HG02571 (cell line): ENCODE measurements at regions not wholly inside any gene's neighbourhood (a gene's known extent, or its start where the extent isn't known, plus 50 kb on each side); places are given as distances from the start of the nearest gene placed in this dataset.
A peak's percentile ranks its signal among the peaks of the same experiment; 100 is the strongest.
"Not testable (repeated sequence)": the region's sequence is repeated elsewhere in the genome, so short reads cannot be mapped to it uniquely, and the experiment has no call there.

Experiments used
- ATAC-seq: cut with Tn5 transposase; IDR thresholded peaks from one replicate; pipeline ENCODE4 v1.9.1; 2021; ENCODE audit warnings: mild to moderate bottlenecking, moderate library complexity; ENCODE audit not compliant: unreplicated experiment

DNA sequence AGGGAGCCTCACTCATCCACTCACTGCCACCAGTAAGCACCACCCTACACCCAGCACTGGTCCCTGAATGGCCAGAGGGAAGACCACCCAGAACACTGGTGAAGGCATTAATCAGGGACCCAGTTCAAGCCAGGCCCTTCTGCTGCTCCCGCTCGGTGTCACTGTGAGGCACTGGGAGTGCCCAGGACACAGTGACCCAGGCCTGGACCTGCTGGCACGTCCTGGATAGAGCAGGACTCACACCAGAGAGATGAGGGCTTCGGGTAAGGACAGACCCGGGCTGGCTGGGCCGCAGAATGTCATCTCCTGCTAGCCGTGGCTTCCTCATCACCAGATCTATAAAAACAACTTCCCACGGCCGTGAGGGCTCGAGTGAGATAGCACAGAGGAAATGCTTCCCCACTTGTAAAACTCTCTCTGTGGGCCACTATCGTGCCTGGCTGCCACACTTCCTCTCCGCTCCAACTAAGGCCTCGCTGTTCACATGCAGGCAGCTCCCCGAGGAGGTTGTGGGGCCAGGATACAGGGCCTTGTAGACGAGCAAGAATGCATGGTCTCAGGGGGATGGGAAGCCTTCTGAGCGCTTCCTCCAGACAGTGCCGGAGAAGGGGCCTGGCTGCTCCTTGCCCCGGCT is 158.1 kb downstream of the NPIPB11 start:
- ATAC-seq, result not testable (repeated sequence)

DNA sequence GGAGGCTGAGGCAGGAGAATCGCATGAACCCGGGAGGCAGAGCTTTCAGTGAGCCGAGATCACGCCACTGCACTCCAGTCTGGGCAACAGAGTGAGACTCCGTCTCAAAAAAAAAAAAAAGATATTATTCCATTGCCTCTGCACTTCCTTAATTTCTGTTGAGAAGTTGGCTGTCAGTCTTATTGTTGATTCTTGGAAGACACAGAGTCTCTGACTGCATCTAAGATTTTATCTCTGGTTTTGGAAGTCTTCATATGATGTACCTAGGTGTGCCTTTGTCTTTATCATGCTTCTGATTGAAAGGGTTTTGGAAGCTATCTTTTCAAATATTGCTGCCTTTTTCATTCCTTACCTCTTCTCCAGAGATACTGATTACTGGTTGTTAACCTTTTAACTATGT is 160.4 kb downstream of the NPIPB11 start:
- ATAC-seq, result not testable (repeated sequence)

DNA sequence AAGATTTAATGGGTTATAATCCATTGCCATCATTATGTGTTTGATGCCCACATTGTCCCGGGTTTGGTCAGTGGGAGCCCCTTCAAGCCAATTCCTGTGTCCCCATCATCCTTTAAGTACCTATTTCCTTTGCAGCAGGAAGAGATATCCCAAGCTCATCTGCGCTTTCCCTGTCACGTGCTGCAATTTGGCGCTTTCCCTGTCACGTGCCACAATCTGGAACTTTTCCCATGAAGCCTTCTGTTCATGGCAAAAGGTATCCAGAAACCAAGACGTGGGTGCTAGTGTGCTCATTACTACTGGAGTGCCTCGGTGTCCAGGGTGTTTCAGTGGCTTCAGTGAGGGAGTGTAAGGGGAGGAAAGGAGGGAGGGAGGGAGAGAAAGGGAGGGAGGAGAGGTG is 168.5 kb downstream of the NPIPB11 start:
- ATAC-seq, result no peak

DNA sequence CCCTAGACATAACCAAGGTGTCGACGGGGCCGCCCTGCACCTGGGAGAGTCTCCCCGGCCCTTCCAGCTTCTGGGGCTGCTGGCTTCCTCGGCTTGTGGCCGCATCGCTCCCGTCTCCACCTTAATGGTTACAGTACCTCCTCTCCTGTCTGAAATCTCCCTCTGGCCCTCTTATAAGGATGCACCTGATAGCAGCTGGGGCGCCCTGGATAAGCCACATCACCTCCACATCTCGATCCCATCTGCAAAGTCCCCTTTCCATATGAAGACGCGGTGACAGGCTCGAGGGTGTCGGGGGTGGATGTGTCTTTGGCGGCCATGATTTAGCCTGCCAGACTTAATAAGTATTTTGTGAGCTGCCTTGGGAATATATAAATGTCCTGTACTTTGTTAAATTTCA is 169.0 kb downstream of the NPIPB11 start:
- not testable (repeated sequence) for ATAC-seq

DNA sequence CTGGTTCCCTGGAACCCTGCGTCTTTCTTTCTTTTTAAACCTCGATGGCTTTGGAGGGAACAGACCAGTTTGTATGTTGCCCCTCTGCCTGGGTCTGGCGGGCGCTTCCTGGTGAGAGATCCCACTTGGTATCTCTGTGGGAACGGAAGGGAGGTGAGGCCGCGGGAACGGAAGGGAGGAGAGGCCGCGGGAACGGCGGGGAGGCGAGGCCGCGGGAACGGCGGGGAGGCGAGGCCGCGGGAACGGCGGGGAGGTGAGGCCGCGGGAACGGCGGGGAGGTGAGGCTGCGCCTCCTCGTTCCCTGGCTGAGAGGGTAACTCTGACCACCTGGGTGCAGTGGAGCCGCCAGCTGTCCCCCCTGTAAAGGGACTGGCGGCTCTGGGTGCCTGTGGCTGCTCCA is 169.5 kb downstream of the NPIPB11 start:
- not testable (repeated sequence) for ATAC-seq

DNA sequence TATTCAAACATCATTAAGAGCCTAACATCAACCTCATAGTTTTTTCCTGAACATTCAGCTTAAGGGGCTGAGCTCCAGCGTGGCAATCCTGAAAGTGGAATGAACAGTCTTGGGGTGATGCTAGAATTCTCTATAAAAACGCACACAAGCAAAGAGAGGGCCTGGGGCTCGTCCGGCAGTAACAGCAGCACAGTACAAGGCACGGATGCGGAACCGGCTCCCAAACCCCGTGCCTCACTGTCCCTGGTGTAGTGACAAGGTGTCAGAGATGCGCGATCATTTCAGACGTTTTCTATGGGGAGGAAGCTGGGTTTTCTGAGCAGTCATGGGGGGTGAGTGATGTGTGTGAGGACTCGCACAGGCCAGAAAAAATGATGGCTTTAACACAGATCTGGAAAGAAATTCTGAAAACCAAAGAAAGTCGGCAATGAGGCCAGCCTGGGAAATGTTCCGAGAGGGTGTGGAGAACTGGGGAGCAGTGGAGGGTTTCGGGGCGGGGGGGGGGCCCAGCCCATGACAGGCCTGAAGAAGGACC is 170.6 kb downstream of the NPIPB11 start:
- not testable (repeated sequence) for ATAC-seq

DNA sequence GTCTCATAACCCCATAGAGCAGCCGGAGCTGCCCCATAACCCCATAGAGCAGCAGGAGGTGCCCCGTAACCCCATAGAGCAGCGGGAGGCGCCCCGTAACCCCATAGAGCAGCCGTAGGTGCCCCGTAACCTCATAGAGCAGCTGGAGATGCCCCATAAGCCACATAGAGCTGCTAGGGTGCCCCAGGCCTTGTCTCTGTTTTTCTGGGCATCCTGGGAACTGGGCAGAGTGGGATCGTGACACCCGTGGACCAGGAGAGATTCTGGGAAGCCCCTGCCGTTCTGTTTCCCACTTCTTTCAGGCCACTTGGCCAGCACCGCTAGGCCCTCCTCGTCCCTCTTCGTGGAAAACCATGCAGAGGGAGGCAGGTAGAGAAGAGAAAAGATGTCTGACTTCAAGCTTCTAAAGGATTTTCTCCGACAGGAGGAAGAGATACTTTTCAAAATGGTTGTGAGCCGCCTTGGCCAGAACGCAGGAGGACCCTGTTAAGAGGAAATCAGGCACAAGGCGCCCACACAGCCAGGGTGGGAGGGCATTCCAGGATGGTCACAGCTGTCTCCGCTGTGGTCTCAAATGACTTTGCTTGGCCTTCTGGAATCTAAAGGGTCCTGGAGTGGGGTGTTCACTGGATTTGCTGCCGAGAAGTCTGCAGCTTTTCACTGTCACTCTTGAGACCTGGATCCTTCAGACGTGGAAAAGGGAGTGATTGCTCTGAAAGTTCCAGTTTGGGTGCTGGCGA is 171.8 kb downstream of the NPIPB11 start:
- not testable (repeated sequence) for ATAC-seq

DNA sequence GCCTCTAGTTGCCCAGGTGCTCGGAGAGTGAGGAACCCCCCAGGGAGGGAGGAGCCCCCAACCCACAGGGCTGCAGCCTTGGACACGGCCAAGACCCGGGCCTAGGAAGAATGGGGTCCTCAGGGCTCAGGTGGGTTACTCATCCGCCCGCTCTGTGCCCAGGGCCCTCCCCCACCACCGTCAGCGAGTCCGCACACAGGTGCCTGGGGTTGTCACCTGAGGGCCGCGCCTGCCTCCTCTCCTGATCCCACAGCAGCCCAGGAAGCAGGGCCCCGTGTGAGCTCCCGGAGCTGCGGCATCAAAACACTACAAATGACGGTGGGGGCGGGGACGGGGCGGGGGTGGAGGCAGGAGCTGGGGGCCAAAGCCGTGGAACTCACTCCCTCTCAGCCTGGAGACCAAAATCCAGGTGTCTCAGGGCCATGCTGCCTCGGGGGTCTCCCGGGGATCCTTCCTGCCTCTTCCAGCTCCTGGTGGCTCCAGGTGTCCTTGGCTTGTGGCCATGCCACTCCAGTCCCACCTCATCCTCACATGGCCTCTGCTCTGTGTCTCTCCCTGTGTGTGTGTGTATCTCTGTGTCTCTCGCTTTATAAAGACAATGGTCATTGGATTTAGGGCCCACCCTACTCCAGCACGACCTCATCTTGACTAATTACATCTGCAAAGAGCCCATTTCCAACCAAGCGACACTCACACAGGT is 172.7 kb downstream of the NPIPB11 start:
- ATAC-seq, result not testable (repeated sequence)

DNA sequence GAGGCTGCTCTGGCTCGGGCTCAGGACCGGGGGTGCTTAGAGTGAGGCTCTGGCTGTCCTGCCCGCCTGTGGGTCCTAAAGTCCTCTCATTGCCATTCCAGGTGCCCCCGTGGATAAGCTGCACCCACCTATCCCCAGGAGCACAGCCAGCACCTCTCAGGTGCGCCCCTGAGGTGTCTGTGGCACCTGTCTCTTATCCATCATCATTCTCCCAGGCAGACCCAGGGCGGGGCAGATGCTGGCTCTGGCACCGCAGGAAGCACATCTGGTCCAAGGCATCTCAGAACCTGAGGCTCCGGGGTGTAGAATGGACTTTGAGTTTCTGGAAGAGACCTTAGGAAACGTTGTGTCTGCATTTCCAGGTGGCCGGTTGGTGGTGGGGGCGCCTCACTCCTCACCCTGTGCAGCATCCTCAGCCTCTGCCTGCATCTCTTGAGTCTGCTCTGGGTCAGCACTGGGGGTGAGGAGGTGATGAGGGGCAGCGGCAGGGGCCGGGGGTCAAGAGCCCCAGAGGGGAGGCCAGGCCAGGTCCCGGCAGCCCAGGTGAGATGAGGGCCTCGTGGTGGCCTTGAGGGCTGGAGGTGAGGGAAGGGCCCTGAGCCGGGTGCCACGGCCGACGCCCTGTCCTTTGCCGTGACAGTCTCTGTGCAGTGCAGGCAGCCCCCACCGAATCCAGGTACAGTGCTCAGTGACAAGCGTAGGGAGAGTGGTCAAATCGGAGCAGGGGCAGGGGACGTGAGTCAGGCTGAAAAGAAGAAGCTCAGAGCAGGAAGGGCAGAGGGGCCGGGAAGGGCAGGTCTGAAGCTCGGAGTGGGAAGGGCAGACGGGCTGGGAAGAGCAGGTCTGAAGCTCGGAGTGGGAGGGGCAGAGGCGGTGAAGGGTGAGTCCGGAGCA is 173.5 kb downstream of the NPIPB11 start:
- no peak for ATAC-seq

DNA sequence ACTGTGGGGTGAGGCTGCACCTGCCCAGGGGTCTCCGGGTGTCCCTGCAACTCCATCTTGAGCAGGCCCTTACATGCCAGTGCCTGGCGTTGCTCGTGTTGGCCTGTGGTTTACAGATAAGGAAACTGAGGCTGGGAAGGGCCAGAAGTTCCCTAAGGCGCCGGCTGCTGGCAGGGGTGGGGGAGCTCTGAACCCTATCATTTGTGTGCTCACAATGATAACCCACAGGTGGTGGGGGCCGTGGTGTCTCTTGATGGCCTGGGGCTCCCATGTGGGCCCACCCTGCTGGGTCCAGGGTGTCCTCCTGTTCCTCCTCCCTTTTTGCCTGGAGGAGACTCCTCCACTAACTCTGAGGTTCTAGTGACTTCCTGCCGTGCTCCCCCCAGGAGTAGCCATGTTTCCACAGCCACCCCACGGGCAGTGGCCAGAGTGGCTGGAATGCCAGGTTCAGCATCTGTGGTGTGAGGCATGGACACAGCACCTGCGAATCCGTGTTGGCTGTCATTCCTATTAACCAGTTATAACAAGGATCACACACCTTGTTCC is 174.3 kb downstream of the NPIPB11 start:
- ATAC-seq, result not testable (repeated sequence)

DNA sequence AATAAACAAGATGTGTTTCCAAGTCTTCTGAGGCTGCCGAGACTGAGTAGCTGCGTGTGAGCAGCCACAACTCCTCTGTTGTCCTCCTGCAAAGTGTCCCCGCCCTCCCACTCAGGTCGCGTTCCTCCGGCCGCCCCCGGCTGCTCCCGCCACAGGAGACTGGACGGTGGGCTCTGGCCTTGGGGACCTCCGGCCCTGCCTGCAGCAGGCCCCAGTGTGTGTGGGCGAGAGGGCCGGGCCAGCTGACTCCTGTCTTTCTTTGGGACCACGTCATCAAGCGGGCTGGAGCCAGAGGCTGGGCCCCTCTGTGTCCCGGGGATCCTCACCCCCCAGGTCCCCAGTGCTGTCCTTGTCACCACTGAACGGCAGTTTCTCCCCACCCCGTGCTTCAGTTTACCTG is 175.3 kb downstream of the NPIPB11 start:
- ATAC-seq, result no peak

DNA sequence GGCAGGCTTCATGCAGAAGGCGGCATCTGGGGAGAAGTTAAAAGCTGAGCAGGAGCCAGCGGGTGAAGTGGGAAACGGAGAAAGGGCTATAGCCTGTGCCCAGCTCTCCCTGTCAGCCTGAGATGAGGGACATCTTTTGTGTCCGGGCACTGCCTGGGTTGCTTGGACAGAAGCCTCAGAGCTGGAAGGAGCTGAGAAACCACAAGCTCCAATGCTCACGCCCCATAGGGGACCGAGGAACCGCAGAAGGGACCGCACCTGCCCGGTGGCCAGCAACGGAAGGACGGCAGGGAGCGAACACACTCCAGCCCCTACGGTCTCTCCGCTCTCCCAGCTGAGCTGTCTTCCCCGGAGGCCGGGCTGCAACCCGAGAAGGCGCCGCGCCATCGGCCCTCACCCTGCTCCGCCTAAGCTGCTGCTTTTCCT is 175.8 kb downstream of the NPIPB11 start:
- ATAC-seq, result no peak

DNA sequence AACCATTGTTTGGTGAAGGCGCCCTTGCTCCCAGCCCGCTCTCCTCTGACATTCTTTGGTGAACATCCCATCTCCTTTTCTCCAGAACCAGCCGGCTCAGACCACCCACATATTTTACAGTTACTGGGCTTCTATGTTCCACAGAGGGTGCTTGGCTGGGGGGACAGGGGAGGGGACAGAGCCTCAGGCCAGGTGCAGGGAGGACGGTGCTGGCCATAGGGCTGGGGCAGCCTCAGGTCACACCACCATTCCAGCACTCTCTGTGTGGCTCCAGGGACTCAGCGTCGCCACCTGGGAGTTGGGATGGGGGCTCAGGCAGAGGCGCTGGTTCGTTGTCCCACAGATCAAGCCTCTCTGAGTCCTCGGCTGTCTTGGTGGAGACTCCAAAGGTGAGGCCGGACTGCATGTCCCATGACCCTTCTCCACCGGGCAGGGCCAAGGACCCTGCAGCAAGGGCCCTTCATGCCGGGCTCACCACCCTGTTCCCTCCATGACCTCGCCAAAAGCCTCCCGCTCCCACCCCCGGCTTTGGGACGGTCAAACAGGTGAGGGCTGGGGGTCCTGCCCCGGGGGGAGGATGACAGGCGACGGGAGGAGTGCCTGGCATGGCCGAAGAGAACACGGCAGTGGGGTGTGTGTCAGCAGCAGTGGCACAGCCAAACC is 176.4 kb downstream of the NPIPB11 start:
- not testable (repeated sequence) for ATAC-seq

DNA sequence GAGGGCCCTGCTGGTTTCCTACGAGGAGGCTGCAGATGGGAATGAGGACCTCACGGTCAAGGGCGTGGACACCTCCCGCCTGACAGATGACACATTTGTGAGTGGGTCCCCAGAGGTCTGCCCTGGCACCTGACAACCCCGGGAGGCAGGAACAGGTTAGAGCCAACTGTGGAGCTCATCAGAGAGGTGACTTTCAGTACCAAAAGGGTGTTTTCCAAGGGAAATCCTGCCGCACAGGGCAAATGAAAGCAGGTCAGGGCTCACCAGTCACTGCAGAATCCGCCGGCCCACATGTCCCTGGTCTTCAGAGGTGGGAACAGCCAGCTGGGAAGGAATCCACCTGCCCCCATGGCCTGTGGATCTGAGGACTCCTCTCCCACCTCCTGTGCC is 176.9 kb downstream of the NPIPB11 start:
- ATAC-seq, result not testable (repeated sequence)

DNA sequence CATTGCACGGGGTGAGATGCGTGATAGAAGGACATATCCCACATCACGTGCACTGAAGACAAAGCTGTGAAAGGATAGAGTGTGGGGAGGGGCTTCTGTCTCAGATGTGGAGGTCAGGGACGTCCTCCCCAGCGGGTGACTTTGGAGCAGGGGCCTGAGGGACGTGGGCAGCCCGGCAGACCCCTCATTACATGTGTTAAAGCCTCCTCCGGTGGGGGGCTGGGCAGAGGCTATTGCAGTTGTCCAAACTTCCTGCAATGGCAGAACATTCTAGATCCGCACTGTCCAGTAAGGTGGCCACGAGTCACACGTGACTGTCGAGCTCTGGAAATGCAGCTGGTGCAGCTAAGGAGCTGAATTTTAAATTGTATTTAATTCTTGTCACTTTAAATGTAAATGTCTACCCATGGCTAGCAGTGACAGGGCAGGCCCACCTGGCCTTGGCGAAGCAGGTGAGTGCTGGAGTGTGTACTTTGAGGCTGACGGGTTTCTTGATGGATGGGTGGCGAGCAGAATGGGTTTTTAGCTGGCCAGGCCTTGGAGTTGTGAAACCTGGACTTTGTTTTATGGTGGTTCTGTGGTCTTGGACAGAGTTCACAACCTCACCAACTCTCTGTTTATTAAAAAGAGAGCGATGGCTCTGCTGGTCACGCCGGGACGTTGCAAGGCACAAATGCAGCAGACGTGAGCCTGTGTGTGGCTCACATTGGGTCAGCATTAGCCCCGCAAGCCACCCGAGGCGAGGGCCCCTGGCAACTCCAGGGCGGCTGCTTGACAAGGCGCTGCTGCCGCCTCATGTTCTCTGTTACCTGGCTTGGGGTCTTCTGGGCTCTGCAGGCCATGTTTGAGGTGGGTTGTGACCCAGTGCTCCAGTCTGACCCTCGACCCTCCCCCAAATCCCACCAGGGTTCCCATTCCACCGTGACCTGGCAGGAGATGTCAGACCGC is 177.6 kb downstream of the NPIPB11 start:
- not testable (repeated sequence) for ATAC-seq

DNA sequence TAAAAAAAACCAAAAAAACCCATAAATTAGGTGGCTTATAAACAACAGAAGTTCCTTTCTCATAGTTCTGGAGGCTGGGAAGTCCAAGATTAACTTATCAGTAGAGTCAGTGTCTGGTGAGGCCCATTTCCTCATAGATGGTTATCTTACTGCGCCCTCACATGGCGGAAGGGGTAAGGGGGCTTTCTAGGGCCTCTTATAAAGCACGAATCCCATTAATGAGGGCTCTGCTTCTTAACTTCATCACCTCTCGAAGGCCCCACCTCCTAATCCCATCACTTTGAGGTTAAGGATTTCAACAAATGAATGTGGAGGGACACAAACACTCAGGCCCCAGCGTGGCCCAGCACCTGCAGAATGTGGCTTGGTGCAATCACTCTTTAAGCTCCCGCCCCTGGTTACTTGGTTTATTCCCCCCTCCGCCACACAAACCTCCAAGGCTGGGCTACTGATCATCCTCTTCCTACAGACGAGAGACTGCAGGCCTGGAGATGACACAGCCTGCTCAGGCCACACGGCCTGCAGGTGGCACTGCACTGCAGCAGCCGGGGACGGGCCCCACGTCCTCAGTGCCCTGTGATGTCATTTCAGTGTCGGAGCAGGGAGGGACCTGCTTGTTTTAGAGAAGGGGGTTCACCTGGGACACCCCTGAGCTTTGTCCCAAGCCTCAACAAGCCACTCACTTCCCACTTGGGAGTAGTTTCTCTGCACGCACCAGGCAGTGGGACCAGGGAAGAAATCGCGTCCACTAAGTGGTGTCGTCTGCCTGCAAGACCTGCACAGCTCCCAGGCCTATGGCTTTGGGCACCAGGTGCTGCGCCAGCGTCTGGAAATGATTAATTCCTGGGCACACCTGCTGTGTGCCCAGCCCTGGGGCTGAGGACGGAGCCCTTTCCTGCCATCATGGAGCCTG is 178.5 kb downstream of the NPIPB11 start:
- ATAC-seq, result peak; percentile 66

DNA sequence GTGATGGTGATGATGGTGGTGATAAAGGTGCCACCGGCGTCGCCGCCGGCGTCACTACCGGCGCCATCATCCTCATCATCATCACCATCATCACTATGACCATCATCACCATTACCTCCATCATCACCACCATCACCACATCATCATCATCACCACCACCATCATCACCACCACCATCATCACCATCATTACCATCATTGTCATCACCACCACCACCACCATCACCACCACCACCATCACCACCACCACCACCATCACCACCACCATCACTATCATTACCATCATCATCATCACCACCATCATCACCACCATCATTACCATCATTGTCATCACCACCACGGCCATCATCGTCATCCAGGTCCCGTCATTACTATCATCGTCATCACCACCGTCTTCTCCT is 179.7 kb downstream of the NPIPB11 start:
- ATAC-seq, result no peak

DNA sequence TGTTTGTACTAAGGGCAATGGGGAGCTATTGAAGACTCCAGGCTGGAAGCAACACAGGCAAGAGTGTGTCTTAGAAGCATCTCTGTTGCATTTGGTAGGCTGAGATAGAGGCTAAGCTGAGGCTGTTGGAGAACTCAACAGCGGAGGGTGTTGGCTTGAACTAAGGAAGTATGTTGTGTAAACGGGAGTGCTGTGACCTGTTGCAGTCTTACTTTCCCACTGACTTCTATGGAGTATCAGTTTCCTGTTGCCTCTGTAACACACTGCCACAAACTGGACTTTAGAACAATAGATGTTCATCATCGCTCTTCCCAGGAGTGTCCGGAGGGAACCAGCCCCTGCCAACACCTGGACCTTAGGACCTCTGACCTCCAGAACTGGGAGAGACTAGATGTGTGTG is 181.8 kb downstream of the NPIPB11 start:
- ATAC-seq, result not testable (repeated sequence)
